ENCODE measurements at regions not wholly inside any gene's neighbourhood (a gene's known extent, or its start where the extent isn't known, plus 50 kb on each side); places are given as distances from the start of the nearest gene placed in this dataset.
A peak's percentile ranks its signal among the peaks of the same experiment; 100 is the strongest.

DNA sequence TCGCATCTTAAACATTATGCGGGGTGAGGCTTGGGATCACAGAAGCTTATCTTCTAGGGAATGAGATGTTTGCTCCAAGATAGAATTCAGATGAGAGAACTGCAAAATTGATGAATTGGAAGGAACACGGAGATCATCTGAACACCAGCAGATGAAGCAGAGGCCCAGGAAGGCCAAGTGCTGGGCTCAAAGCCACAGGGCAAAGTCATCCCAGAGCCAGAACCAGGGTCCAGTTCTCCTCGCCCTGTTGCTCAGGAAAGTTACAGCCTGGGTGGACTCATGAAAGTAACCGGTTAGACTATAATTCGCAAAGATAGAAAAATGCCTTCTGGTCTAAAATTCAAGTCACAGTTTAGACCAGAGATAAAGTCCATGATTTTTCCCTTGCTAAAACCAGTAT lies 456.1 kb upstream of the ID2 start:
- in situ Hi-C loops (cut with HindIII; ENCODE audit: low pct_unique_long_range_greater_than_20kb, low sequenced_read_pairs) = no loop called here
- no peak for DNase-seq (ENCODE audit: low read depth in 1 of 2, low spot score in 1 of 2)
- no peak for TF ChIP-seq JUND (IDR thresholded peaks at IDR 0.05; ENCODE audit: low read depth)

DNA sequence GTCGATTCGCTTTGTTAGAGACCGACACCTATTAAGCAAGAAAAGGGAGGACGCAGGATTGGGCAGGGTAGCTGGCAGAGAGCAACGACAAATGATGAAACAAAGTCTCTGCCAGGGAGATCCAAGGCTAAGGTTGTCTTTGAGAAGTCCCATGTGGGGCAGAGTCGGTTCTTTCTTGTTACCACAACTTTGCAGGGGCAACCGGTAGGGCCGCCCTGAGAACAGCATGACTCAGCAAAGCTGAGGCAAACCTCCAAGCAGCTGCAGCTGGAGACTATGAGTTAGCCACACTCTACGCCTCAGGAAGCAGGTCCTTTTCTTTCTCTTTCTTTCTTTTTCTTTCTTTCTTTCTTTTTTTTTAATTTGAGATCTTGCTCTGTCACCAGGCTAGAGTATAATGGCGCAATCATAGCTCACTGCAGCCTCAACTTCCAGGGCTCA lies 452.3 kb upstream of the ID2 start:
- DNase-seq (ENCODE audit: low read depth in 1 of 2, low spot score in 1 of 2) = peak in 1 of 2 experiments; percentile 54
- in situ Hi-C loops (cut with HindIII; ENCODE audit: low pct_unique_long_range_greater_than_20kb, low sequenced_read_pairs) = no loop called here

DNA sequence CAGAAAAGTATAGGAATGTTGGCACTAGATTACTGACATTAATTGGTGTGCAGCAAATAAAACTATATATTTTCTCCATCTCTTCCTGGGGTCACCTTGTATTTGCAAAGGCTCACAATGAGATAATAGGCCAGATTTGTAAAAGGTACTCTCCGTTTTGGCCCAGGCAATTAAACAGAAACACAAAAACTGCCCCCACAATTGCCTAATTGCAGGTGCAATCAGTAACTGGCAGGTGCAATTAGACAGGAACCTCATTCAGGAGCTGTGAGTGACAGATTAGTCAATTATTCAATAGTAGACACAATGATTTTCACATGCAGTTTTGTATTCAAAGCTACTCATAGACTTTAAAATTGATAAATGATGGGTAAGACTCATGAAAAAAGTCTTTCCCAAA lies 451.4 kb upstream of the ID2 start:
- TF ChIP-seq JUND (IDR thresholded peaks at IDR 0.05; ENCODE audit: low read depth) = no peak
- no peak for DNase-seq (ENCODE audit: low read depth in 1 of 2, low spot score in 1 of 2)
- in situ Hi-C loops (cut with HindIII; ENCODE audit: low pct_unique_long_range_greater_than_20kb, low sequenced_read_pairs) = no loop called here

More for the DNA sequence above, 452.3 kb upstream of the ID2 start:
- TF ChIP-seq JUND (IDR thresholded peaks at IDR 0.05; ENCODE audit: low read depth) = no peak

DNA sequence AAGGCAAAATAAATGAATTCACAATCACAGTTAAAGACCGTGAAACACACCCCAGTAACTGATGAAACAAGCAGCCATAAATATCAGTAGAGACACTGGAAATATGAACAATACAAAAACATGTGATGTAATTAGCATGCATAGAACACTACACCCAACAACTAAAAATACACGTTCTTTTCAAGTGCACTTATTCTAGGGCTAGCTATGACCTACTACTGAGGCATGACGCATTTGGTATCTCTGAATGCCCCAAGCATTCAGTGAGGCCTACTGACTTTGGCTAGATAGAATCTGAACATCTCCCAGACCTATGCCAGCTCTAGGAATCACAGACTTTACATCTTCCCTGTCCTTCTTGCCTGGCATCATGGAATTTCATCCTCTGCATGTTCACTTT lies 450.0 kb upstream of the ID2 start:
- in situ Hi-C loops (cut with HindIII; ENCODE audit: low pct_unique_long_range_greater_than_20kb, low sequenced_read_pairs) = no loop called here
- TF ChIP-seq JUND (IDR thresholded peaks at IDR 0.05; ENCODE audit: low read depth) = no peak

DNA sequence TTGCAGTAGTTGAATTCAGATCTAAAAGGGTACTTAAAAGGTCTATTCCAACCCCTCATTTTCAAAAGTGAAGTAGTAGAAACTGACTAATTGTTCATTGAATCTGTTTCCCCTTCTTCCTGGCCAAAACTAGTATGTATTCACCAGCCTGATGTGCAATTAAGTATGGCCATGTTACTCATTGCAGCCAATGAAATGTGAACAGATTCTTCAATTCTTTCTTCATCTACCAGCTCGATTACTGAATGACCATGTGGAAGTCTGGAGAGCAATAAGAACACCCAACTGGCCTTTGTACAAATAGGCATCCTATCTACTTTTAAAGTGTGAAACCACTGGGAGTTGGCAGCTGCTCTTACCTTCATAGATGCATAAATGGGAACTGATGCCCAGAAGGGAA lies 449.0 kb upstream of the ID2 start:
- in situ Hi-C loops (cut with HindIII; ENCODE audit: low pct_unique_long_range_greater_than_20kb, low sequenced_read_pairs) = no loop called here
- no peak for DNase-seq (ENCODE audit: low read depth in 1 of 2, low spot score in 1 of 2)
- TF ChIP-seq JUND (IDR thresholded peaks at IDR 0.05; ENCODE audit: low read depth) = no peak

More for the DNA sequence above, 450.0 kb upstream of the ID2 start:
- DNase-seq (ENCODE audit: low read depth in 1 of 2, low spot score in 1 of 2) = no peak

DNA sequence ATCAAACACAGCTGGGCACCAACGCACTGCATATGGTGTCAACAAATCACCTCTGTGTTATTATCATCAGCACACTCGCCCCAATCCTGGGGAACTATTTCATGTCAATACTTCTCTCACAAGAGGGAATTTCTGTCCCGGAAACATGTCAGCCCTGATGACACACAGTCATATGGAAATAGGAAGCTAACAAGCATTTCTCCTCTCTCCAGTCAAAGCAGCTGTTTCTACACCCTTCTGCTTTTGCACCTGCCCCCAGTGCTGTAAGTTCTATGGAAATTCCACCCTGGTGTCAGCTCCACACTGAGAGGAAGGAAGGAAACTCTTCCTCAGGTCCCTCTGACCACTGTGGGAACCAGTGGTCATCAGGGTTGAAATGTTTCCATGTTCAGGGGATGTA lies 447.6 kb upstream of the ID2 start:
- no peak for TF ChIP-seq JUND (IDR thresholded peaks at IDR 0.05; ENCODE audit: low read depth)
- DNase-seq (ENCODE audit: low read depth in 1 of 2, low spot score in 1 of 2) = no peak
- in situ Hi-C loops (cut with HindIII; ENCODE audit: low pct_unique_long_range_greater_than_20kb, low sequenced_read_pairs) = no loop called here

DNA sequence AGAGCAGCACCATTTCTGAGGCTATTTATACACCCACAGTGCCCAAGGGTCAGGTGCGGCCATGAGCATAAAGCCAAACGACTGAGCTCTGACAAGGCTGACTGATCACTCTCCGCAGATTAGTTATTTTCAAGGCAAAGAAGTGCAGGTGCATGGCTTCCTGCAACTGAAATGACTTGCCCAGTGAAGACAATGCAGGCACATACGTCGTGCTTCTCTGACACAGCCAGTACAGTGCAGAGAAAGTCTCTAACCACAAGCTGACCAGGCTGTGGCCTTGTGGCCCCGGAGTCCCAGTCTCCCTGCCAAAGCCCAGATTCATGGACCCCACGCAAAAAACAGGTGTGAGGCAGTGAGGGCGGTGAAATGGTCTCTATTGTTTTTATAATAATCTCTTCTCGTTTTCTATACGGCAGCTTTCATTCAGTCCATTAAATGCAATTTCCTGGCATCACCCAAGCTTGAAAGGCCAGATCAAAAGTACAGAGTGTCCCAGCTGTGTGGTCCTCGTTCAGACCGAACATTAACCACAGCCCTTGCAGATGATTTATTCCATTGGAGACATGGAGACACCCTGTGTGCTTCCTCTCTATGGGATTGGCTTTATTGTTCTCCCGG lies 447.0 kb upstream of the ID2 start:
- DNase-seq (ENCODE audit: low read depth in 1 of 2, low spot score in 1 of 2) = no peak
- TF ChIP-seq JUND (IDR thresholded peaks at IDR 0.05; ENCODE audit: low read depth) = no peak
- in situ Hi-C loops (cut with HindIII; ENCODE audit: low pct_unique_long_range_greater_than_20kb, low sequenced_read_pairs) = no loop called here

DNA sequence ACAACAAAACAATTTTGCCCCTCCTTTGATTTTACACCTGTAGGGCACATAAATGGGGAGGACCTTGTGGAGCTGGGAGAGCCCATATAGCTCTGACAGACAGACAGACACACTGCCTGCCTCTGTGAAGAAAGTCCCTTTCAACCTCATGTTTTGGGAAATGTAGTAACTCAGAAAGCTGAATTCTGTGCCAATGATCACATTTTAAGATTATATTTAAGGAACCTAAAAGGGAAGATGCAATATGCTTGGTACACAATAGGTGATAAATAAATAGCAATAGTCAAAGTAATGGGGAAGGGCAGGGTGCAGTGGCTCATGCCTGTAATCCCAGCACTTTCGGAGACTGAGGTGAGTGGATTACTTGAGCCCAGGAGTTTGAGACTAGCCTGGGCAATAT lies 446.4 kb upstream of the ID2 start:
- no peak for TF ChIP-seq JUND (IDR thresholded peaks at IDR 0.05; ENCODE audit: low read depth)
- in situ Hi-C loops (cut with HindIII; ENCODE audit: low pct_unique_long_range_greater_than_20kb, low sequenced_read_pairs) = no loop called here
- no peak for DNase-seq (ENCODE audit: low read depth in 1 of 2, low spot score in 1 of 2)

DNA sequence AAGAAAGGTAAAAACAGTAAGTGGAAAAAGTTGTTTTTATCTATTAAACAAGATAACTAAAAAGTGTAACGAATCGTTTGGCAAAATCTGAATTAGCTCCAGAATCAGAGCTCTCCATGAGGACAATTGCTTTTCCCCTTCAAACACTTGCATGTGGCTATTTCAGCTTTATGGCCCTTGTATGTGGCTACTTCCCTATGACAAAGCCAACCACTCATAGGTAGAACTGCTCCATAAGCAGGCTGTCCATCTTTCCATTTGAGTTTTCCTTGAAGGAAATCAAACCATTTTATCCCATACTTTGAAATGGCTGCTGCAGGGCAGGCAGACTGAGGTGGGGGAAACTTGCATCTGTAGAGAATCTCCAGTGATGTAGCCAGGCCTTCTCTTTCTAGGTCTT lies 445.5 kb upstream of the ID2 start:
- in situ Hi-C loops (cut with HindIII; ENCODE audit: low pct_unique_long_range_greater_than_20kb, low sequenced_read_pairs) = no loop called here
- DNase-seq (ENCODE audit: low read depth in 1 of 2, low spot score in 1 of 2) = no peak
- no peak for TF ChIP-seq JUND (IDR thresholded peaks at IDR 0.05; ENCODE audit: low read depth)

DNA sequence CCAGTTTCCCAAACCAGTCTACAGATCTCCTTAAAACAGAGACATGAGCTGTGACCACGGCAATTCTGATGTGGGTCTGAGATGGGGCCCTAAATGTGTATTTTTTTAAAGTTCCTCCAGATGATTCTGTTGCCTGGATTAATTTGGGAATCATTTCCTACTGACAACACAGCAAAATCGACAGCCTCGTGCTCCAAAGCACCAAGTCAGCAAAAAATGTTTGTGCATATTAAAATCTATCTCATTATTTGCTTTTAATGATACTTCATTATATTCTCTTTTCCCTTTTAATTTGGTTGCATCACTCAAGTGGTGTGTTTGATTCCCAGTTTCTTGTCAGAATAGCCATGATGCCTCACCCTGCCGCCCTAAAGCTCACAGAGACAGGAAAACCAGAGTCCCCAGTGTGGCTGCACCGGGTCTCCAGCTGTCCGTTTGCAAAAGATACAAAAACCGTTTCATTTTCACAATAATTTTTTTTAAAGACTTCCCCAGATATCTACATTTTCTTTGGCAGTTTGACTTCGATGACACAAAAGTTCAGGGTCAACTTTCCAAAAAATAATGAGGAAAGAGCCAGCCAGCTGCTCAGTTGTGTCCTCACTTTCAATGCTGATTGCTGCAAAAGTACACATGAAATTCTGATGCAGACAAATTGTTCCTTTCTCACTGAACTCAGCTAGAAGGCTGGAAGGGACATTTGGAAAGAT lies 443.2 kb upstream of the ID2 start:
- in situ Hi-C loops (cut with HindIII; ENCODE audit: low pct_unique_long_range_greater_than_20kb, low sequenced_read_pairs) = no loop called here
- no peak for TF ChIP-seq JUND (IDR thresholded peaks at IDR 0.05; ENCODE audit: low read depth)
- no peak for DNase-seq (ENCODE audit: low read depth in 1 of 2, low spot score in 1 of 2)

DNA sequence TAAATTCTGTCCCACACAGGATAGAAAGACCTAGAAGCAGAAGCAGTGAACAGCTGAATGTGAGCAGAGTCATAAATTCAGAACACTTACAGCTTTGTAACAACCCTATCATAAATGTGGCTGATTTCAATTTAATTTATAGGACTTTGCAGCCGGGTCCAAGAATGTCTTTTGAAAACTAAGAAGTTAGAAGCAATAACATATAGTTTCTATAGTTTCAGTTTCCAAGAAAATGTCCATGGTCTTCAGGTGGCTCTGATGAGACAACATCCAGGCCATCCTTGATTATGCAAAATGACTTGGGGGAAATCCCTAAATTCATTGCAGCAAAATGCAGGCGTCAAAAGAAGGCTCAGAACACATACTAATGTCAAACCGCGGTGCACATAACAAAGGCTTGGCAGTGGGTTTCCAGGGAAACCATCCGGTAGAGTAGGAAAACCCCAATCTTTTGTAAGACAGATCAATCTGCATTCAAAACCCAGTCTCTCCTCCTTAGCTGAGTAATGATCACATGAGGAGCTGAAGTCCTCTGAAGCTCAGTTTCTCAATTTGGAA lies 442.2 kb upstream of the ID2 start:
- TF ChIP-seq JUND (IDR thresholded peaks at IDR 0.05; ENCODE audit: low read depth) = no peak
- no peak for DNase-seq (ENCODE audit: low read depth in 1 of 2, low spot score in 1 of 2)
- in situ Hi-C loops (cut with HindIII; ENCODE audit: low pct_unique_long_range_greater_than_20kb, low sequenced_read_pairs) = no loop called here

DNA sequence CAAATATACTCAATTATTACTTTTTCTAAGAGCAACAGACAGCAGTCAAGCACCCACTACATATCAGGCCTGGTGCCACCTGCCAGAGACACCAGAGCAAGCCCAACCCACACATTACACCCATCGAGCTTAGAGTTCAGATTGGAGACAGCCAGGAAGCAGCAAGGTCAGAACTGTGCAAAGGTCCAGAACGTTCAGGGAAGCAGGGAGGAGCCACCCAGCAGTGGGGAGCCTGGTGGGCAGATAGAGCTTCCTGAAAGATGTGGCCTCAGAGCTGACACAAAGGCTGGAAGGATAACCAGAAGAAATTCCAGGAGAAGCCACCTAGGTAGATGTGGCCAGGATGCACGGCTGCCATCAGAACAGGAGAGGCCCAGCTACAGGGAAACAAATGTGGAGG lies 440.5 kb upstream of the ID2 start:
- no peak for DNase-seq (ENCODE audit: low read depth in 1 of 2, low spot score in 1 of 2)
- no peak for TF ChIP-seq JUND (IDR thresholded peaks at IDR 0.05; ENCODE audit: low read depth)
- in situ Hi-C loops (cut with HindIII; ENCODE audit: low pct_unique_long_range_greater_than_20kb, low sequenced_read_pairs) = no loop called here

DNA sequence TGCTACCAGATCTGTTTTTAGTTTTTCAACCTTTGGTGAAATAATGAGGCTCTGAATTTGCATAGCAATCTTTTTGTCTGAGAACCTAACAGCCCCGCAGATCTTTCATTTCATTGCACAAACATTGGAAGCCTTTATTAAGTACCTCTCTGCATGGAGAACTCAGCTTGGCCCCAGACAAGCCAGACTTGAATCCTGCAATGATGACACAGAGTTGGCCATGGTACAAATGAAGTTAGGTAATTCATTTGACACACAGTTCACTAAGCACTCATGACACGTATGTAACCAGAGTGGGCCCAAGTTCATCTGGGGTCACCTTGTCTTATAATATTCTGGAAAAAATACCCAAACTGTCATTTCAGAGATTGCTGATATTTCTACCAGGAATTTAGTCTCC lies 439.1 kb upstream of the ID2 start:
- in situ Hi-C loops (cut with HindIII; ENCODE audit: low pct_unique_long_range_greater_than_20kb, low sequenced_read_pairs) = no loop called here
- TF ChIP-seq JUND (IDR thresholded peaks at IDR 0.05; ENCODE audit: low read depth) = no peak
- DNase-seq (ENCODE audit: low read depth in 1 of 2, low spot score in 1 of 2) = no peak

Measured in T47D (cell line).